ENCODE measurements at regions not wholly inside any gene's neighbourhood (a gene's known extent, or its start where the extent isn't known, plus 50 kb on each side); places are given as distances from the start of the nearest gene placed in this dataset.

DNA sequence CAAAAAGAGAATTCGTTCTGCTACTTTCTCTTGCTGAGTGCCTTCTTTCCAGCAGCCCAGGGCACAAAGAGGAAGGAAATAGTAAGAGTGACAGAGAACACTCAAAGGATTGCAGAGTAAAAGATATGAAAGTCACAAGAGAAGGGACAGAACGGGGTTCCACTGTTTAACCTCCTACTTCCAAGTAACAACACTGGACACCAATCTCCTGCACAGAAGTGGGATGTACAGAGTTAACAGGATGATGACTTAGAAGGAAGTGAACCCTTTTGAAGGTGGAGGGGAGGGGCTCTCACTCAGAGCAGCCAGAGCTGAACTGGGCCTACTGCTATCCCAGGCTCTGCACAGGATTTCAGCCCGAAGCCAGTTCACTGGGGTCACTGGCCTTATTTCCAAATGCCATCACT lies 130.1 kb upstream of the PRICKLE2 start:
- no peak for DNase-seq (ENCODE audit: low read depth, low spot score)
- ChIA-PET POLR2A (no interaction called here), RAD21 (ENCODE audit: low non-redundant PET in 1 of 2, low total read pairs in 2 of 2, uncharacterized antibody in 2 of 2, unreplicated experiment in 2 of 2) (no interaction called here), CTCF (no interaction called here)
- TF ChIP-seq JUND (IDR thresholded peaks at IDR 0.05): no peak
- TF ChIP-seq TCF7L2 (IDR thresholded peaks at IDR 0.05; ENCODE audit: borderline replicate concordance, extremely low read depth, insufficient read depth, insufficient read length): no peak
- no peak for TF ChIP-seq EGR1 (IDR thresholded peaks at IDR 0.05; ENCODE audit: low read depth)
- no peak for TF ChIP-seq SP1 (IDR thresholded peaks at IDR 0.05; ENCODE audit: low read depth)
- TF ChIP-seq ZNF274 (IDR thresholded peaks at IDR 0.05; ENCODE audit: low read depth, low read length): no peak
- TF ChIP-seq YY1 (IDR thresholded peaks at IDR 0.05; ENCODE audit: extremely low read depth, insufficient replicate concordance, low read depth, low read length): no peak
- 0 out of 2 replicates have a peak, but pooled peaks cover 5% of the 10 kb centered on the region for H3K27me3 ChIP-seq (ENCODE audit: insufficient read depth, low read length)
- H3K9me2 ChIP-seq (ENCODE audit: insufficient read depth): no peaks in the 10 kb centered on the region
- no peak overlapping the region for H3K27ac ChIP-seq (ENCODE audit: low read depth, low read length)
- no peak for ATAC-seq
- no peaks in the 10 kb centered on the region for H3K36me3 ChIP-seq (ENCODE audit: control insufficient read depth in 1 of 2, insufficient read depth in 2 of 2, low read length in 2 of 2)
- H3K9me3 ChIP-seq (ENCODE audit: control insufficient read depth in 1 of 2, insufficient read depth in 1 of 2, low read depth in 1 of 2, low read length in 2 of 2): no peaks in the 10 kb centered on the region
- no peaks in the 10 kb centered on the region for H3K4me1 ChIP-seq (ENCODE audit: control insufficient read depth in 1 of 2, insufficient read depth in 2 of 2, low read length in 2 of 2)
- H2AFZ ChIP-seq (ENCODE audit: low read depth, low read length, poor library complexity, severe bottlenecking): no peak overlapping the region
- H3K4me2 ChIP-seq (ENCODE audit: low read length): no peak overlapping the region
- intact Hi-C loops (cut with micrococcal nuclease): no loop called here
- no peaks in the 10 kb centered on the region for H3K79me2 ChIP-seq (ENCODE audit: insufficient read depth, low read length)
- H3K9ac ChIP-seq (ENCODE audit: low read length): no peak overlapping the region
- no peak overlapping the region for H3K4me3 ChIP-seq (replicated peaks in 1 of 2; ENCODE audit: low read depth in 1 of 2, low read length in 2 of 2)
- no TSS peak for BruUV-seq (replicated peaks)
- H4K20me1 ChIP-seq (ENCODE audit: insufficient read depth): no peaks in the 10 kb centered on the region

DNA sequence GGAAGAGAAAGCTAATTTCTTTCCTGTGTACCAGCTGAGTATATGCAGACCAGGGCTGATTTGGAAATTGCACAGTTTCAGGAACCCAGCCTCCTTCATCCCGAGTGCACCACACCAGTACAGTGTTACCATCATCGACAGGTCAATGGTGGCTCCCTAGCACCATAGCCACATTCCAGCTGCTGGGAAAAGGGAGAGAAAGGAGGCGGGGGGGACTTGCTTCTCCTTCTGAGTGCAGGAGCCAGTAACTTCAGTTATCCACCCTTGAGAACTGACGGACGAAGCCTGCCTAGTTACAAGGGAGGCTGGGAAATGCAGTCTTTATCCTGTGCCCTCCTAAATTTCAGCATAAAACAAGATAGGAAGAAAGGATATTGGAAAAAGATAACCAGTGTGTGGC lies 129.7 kb upstream of the PRICKLE2 start:
- RAD21 ChIA-PET (ENCODE audit: low non-redundant PET in 1 of 2, low total read pairs in 2 of 2, uncharacterized antibody in 2 of 2, unreplicated experiment in 2 of 2): no interaction called here
- no peak for DNase-seq (ENCODE audit: low read depth, low spot score)
- POLR2A ChIA-PET: no interaction called here
- no peak for TF ChIP-seq TCF7L2 (IDR thresholded peaks at IDR 0.05; ENCODE audit: borderline replicate concordance, extremely low read depth, insufficient read depth, insufficient read length)
- TF ChIP-seq, protein P1, sequence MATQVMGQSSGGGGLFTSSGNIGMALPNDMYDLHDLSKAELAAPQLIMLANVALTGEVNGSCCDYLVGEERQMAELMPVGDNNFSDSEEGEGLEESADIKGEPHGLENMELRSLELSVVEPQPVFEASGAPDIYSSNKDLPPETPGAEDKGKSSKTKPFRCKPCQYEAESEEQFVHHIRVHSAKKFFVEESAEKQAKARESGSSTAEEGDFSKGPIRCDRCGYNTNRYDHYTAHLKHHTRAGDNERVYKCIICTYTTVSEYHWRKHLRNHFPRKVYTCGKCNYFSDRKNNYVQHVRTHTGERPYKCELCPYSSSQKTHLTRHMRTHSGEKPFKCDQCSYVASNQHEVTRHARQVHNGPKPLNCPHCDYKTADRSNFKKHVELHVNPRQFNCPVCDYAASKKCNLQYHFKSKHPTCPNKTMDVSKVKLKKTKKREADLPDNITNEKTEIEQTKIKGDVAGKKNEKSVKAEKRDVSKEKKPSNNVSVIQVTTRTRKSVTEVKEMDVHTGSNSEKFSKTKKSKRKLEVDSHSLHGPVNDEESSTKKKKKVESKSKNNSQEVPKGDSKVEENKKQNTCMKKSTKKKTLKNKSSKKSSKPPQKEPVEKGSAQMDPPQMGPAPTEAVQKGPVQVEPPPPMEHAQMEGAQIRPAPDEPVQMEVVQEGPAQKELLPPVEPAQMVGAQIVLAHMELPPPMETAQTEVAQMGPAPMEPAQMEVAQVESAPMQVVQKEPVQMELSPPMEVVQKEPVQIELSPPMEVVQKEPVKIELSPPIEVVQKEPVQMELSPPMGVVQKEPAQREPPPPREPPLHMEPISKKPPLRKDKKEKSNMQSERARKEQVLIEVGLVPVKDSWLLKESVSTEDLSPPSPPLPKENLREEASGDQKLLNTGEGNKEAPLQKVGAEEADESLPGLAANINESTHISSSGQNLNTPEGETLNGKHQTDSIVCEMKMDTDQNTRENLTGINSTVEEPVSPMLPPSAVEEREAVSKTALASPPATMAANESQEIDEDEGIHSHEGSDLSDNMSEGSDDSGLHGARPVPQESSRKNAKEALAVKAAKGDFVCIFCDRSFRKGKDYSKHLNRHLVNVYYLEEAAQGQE (IDR thresholded peaks at IDR 0.05; ENCODE audit: low read depth): no peak
- TF ChIP-seq EGR1 (IDR thresholded peaks at IDR 0.05; ENCODE audit: low read depth): no peak
- TF ChIP-seq, protein P2, sequence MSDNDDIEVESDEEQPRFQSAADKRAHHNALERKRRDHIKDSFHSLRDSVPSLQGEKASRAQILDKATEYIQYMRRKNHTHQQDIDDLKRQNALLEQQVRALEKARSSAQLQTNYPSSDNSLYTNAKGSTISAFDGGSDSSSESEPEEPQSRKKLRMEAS (IDR thresholded peaks at IDR 0.05): no peak
- TF ChIP-seq, protein P3, sequence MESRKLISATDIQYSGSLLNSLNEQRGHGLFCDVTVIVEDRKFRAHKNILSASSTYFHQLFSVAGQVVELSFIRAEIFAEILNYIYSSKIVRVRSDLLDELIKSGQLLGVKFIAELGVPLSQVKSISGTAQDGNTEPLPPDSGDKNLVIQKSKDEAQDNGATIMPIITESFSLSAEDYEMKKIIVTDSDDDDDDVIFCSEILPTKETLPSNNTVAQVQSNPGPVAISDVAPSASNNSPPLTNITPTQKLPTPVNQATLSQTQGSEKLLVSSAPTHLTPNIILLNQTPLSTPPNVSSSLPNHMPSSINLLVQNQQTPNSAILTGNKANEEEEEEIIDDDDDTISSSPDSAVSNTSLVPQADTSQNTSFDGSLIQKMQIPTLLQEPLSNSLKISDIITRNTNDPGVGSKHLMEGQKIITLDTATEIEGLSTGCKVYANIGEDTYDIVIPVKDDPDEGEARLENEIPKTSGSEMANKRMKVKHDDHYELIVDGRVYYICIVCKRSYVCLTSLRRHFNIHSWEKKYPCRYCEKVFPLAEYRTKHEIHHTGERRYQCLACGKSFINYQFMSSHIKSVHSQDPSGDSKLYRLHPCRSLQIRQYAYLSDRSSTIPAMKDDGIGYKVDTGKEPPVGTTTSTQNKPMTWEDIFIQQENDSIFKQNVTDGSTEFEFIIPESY (IDR thresholded peaks at IDR 0.05; ENCODE audit: extremely low read depth, insufficient replicate concordance, low read length): no peak
- TF ChIP-seq CBX3 (IDR thresholded peaks at IDR 0.05; ENCODE audit: low read depth): no peak
- TF ChIP-seq CEBPB (IDR thresholded peaks at IDR 0.05; ENCODE audit: low read depth): no peak
- TF ChIP-seq SIN3A (IDR thresholded peaks at IDR 0.05; ENCODE audit: low read depth): no peak
- no peak for TF ChIP-seq EZH2 (IDR thresholded peaks at IDR 0.05)
- TF ChIP-seq FOSL1 (IDR thresholded peaks at IDR 0.05; ENCODE audit: low read depth): no peak
- Histone ChIP-seq H3K9ac (ENCODE audit: low read length) (no peak overlapping the region), H2AFZ (ENCODE audit: low read depth, low read length, poor library complexity, severe bottlenecking) (no peak overlapping the region), H3K4me3 (replicated peaks in 1 of 2; ENCODE audit: low read depth in 1 of 2, low read length in 2 of 2) (no peak overlapping the region), H3K9me3 (ENCODE audit: control insufficient read depth in 1 of 2, insufficient read depth in 1 of 2, low read depth in 1 of 2, low read length in 2 of 2) (no peaks in the 10 kb centered on the region), H3K4me2 (ENCODE audit: low read length) (no peak overlapping the region), H3K4me1 (ENCODE audit: control insufficient read depth in 1 of 2, insufficient read depth in 2 of 2, low read length in 2 of 2) (no peaks in the 10 kb centered on the region), H3K27me3 (ENCODE audit: insufficient read depth, low read length) (0 out of 2 replicates have a peak, but pooled peaks cover 5% of the 10 kb centered on the region), H3K27ac (ENCODE audit: low read depth, low read length) (no peak overlapping the region), H4K20me1 (ENCODE audit: insufficient read depth) (no peaks in the 10 kb centered on the region), H3K9me2 (ENCODE audit: insufficient read depth) (no peaks in the 10 kb centered on the region), H3K79me2 (ENCODE audit: insufficient read depth, low read length) (no peaks in the 10 kb centered on the region), H3K36me3 (ENCODE audit: control insufficient read depth in 1 of 2, insufficient read depth in 2 of 2, low read length in 2 of 2) (no peaks in the 10 kb centered on the region)
- CTCF ChIA-PET: no interaction called here
- intact Hi-C loops (cut with micrococcal nuclease): no loop called here
- no TSS peak for BruUV-seq (replicated peaks)
- ATAC-seq: no peak
